SK-N-SH (cell line): ENCODE measurements at regions not wholly inside any gene's neighbourhood (a gene's known extent, or its start where the extent isn't known, plus 50 kb on each side); places are given as distances from the start of the nearest gene placed in this dataset.
"Not testable (repeated sequence)": the region's sequence is repeated elsewhere in the genome, so short reads cannot be mapped to it uniquely, and the experiment has no call there.

Experiments used
- CTCF ChIA-PET: fragments of 300-600, 350-600 bp; formaldehyde crosslinking; extraction: SDS; loops from one replicate; lab custom pipeline; 2021; lab: Yijun Ruan, JAX
- POLR2A ChIA-PET: fragments of 350-600 bp; sonication (Branson Sonifier 250); formaldehyde crosslinking; extraction: SDS; loops from one replicate; lab custom pipeline; 2020; ENCODE audit warnings: antibody characterized with exemption, inconsistent platforms; lab: Yijun Ruan, JAX
- DNase-seq: peaks from one replicate; pipeline ENCODE4 v3.0.0; 2012
- H2AFZ ChIP-seq: fragments of 200-600 bp; sonication (generic); 2 replicates; pipeline ENCODE4 v1.8.1; 2016; ENCODE audit warnings: antibody characterized with exemption, mild to moderate bottlenecking, low read depth
- H3F3A ChIP-seq: fragments of 200-600 bp; sonication (generic); replicated peaks from 2 replicates; pipeline ENCODE3; 2016; ENCODE audit warnings: antibody characterized with exemption, mild to moderate bottlenecking; ENCODE audit not compliant: insufficient read depth
- H3K27ac ChIP-seq, 2 experiments: fragments of 200-500 bp in 1 of 2; fragments of 200-600 bp in 1 of 2; sonication (Bioruptor generic) in 1 of 2; sonication (generic), shearing (Covaris generic) in 1 of 2; 2 replicates each; pipeline versions ENCODE4 v1.5.1 to v1.6.1; 2014 to 2016; ENCODE audit warnings: low read depth in 2 of 2, inconsistent platforms in 1 of 2, low read length in 1 of 2, mild to moderate bottlenecking in 1 of 2, mixed read lengths in 1 of 2
- H3K27me3 ChIP-seq: fragments of 200-600 bp; sonication (generic), shearing (Covaris generic); 2 replicates; pipeline ENCODE4 v1.6.1; 2016; ENCODE audit warnings: mixed run types; ENCODE audit not compliant: insufficient read depth
- H3K36me3 ChIP-seq, 2 experiments: fragments of 200-500 bp in 1 of 2; fragments of 200-600 bp in 1 of 2; sonication (Bioruptor generic) in 1 of 2; sonication (generic) in 1 of 2; replicated peaks in 1 of 2; 2 replicates each; pipeline versions ENCODE3 to v1.5.1; 2014 to 2016; ENCODE audit warnings: low read length in 1 of 2, mild to moderate bottlenecking in 1 of 2; ENCODE audit not compliant: insufficient read depth in 2 of 2, control insufficient read depth in 1 of 2
- H3K4me1 ChIP-seq, 2 experiments: fragments of 200-500 bp in 1 of 2; fragments of 200-600 bp in 1 of 2; sonication (Bioruptor generic) in 1 of 2; sonication (generic), shearing (Covaris generic) in 1 of 2; 2 replicates each; pipeline versions ENCODE4 v1.5.1 to v1.6.1; 2014 to 2016; ENCODE audit warnings: low read depth in 1 of 2, low read length in 1 of 2, mixed run types in 1 of 2; ENCODE audit not compliant: insufficient read depth in 2 of 2, control insufficient read depth in 1 of 2
- H3K4me2 ChIP-seq: fragments of 200-600 bp; sonication (generic), shearing (Covaris generic); 2 replicates; pipeline ENCODE4 v1.6.1; 2017; ENCODE audit warnings: mixed run types
- H3K4me3 ChIP-seq, 2 experiments: fragments of 200-500 bp in 1 of 2; fragments of 200-600 bp in 1 of 2; sonication (Bioruptor generic) in 1 of 2; sonication (generic), shearing (Covaris generic) in 1 of 2; 2 replicates each; pipeline versions ENCODE4 v1.5.1 to v1.8.1; 2014 to 2016; ENCODE audit warnings: low read depth in 2 of 2, inconsistent platforms in 1 of 2, low read length in 1 of 2, mild to moderate bottlenecking in 1 of 2, mixed read lengths in 1 of 2, moderate library complexity in 1 of 2
- H3K79me2 ChIP-seq: fragments of 200-600 bp; sonication (generic); 2 replicates; pipeline ENCODE4 v1.8.1; 2017; ENCODE audit warnings: mild to moderate bottlenecking; ENCODE audit not compliant: insufficient read depth
- H3K9ac ChIP-seq: fragments of 200-600 bp; sonication (generic); 2 replicates; pipeline ENCODE4 v1.6.1; 2017; ENCODE audit warnings: mixed run types
- H3K9me2 ChIP-seq: fragments of 200-600 bp; sonication (generic); 2 replicates; pipeline ENCODE4 v1.6.1; 2017; ENCODE audit warnings: mixed run types
- H3K9me3 ChIP-seq: fragments of 200-600 bp; sonication (generic); 2 replicates; pipeline ENCODE4 v1.6.1; 2017; ENCODE audit warnings: mixed run types, mild to moderate bottlenecking, moderate library complexity
- H4K20me1 ChIP-seq: fragments of 200-600 bp; sonication (generic); 2 replicates; pipeline ENCODE4 v1.6.1; 2017; ENCODE audit warnings: mild to moderate bottlenecking, mixed run types; ENCODE audit not compliant: insufficient read depth
- ELF1 ChIP-seq: IDR thresholded peaks from 2 replicates; pipeline ENCODE4 v1.4.0; 2012
- EP300 ChIP-seq, 2 experiments: IDR thresholded peaks; 2 replicates each; pipeline versions ENCODE4 v1.4.0 to v1.6.1; 2012; ENCODE audit warnings: borderline replicate concordance in 1 of 2, low read depth in 1 of 2, low read length in 1 of 2
- FOSL2 ChIP-seq: IDR thresholded peaks from 2 replicates; pipeline ENCODE4 v1.4.0; 2012; ENCODE audit warnings: low read depth, mild to moderate bottlenecking, moderate library complexity, borderline replicate concordance
- FOXM1 ChIP-seq: IDR thresholded peaks from 2 replicates; pipeline ENCODE4 v1.4.0; 2012; ENCODE audit warnings: low read depth, mild to moderate bottlenecking
- GABPA ChIP-seq: IDR thresholded peaks from 2 replicates; pipeline ENCODE4 v1.4.0; 2012; ENCODE audit warnings: low read depth, mild to moderate bottlenecking
- JUND ChIP-seq: IDR thresholded peaks from 2 replicates; pipeline ENCODE4 v1.4.0; 2012
- MEF2A ChIP-seq: IDR thresholded peaks from 2 replicates; pipeline ENCODE4 v1.4.0; 2012; ENCODE audit warnings: low read depth, borderline replicate concordance
- MXI1 ChIP-seq: IDR thresholded peaks from 2 replicates; pipeline ENCODE4 v1.6.1; 2012; ENCODE audit warnings: mild to moderate bottlenecking, low read depth, low read length, improper control_type of control experiment
- RCOR1 ChIP-seq: fragments of 150-350 bp; IDR thresholded peaks from 2 replicates; pipeline ENCODE4 v1.6.1; 2017; ENCODE audit warnings: antibody characterized with exemption, low read length
- TAF1 ChIP-seq: IDR thresholded peaks from 2 replicates; pipeline ENCODE4 v1.6.1; 2012; ENCODE audit warnings: low read depth, mild to moderate bottlenecking, low read length, moderate library complexity, borderline replicate concordance
- TCF12 ChIP-seq: IDR thresholded peaks from 2 replicates; pipeline ENCODE4 v1.4.0; 2012
- TEAD4 ChIP-seq: IDR thresholded peaks from 2 replicates; pipeline ENCODE4 v1.4.0; 2012; ENCODE audit warnings: mild to moderate bottlenecking, borderline replicate concordance; ENCODE audit not compliant: insufficient read depth
- YY1 ChIP-seq: IDR thresholded peaks from 2 replicates; pipeline ENCODE4 v1.4.0; 2012; ENCODE audit warnings: low read depth, mild to moderate bottlenecking
- WGBS: methylation state at CpG from one replicate; pipeline ENCODE4 v1.1.6; 2017; ENCODE audit warnings: low lambda C conversion rate; 5-methylcytosine and 5-hydroxymethylcytosine counted together
- TF ChIP-seq, protein P1 (sequence below): fragments of 200-600 bp; sonication (generic); IDR thresholded peaks from 2 replicates; pipeline ENCODE4 v1.6.1; 2017; ENCODE audit warnings: antibody characterized with exemption, mild to moderate bottlenecking, moderate library complexity
- TF ChIP-seq, protein P2 (sequence below): fragments of 150-350 bp; IDR thresholded peaks from 2 replicates; pipeline ENCODE4 v1.6.1; 2016; ENCODE audit warnings: mild to moderate bottlenecking, low read depth, low read length
- TF ChIP-seq, protein P3 (sequence below): IDR thresholded peaks from 2 replicates; pipeline ENCODE4 v1.4.0; 2012; ENCODE audit warnings: low read depth, borderline replicate concordance

DNA sequence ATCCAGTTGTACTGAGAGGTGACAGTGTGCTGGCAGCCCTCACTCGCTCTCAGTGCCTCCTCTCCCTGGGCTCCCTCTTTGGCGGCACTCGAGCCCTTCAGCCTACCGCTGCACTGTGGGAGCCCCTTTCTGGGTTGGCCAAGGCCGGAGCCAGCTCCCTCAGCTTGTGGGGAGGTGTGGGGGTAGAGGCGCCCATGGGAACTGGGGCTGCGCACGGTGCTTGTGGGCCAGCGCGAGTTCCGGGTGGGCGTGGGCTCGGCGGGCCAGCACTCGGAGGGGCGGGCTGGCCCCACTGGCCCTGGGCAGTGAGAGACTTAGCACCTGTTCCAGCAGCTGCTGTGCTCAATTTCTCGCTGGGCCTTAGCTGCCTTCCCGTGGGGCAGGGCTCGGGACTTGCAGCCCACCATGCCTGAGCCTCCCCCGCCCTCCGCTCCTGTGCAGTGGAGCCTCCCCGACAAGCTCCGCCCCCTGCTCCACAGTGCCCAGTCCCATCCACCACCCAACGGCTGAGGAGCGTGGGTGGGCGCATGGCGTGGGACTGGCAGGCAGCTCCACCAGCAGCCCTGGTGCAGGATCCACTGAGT is 342.2 kb upstream of the ZNF608 start:
- H3K9me3 ChIP-seq = no peaks in the 10 kb centered on the region
- no peak overlapping the region for H3K4me2 ChIP-seq
- no peaks in the 10 kb centered on the region for H3K9me2 ChIP-seq
- no peaks in the 10 kb centered on the region for H3K79me2 ChIP-seq
- H3K9ac ChIP-seq = no peak overlapping the region
- ChIA-PET CTCF (no interaction called here), POLR2A (no interaction called here)
- peaks cover 0 to 3% of the 10 kb centered on the region in 2 experiments; a peak in 1 of 4 replicates for H3K4me1 ChIP-seq
- no peak overlapping the region for H3K27ac ChIP-seq
- no peak overlapping the region for H2AFZ ChIP-seq
- no peak for DNase-seq
- TF ChIP-seq, protein P1, sequence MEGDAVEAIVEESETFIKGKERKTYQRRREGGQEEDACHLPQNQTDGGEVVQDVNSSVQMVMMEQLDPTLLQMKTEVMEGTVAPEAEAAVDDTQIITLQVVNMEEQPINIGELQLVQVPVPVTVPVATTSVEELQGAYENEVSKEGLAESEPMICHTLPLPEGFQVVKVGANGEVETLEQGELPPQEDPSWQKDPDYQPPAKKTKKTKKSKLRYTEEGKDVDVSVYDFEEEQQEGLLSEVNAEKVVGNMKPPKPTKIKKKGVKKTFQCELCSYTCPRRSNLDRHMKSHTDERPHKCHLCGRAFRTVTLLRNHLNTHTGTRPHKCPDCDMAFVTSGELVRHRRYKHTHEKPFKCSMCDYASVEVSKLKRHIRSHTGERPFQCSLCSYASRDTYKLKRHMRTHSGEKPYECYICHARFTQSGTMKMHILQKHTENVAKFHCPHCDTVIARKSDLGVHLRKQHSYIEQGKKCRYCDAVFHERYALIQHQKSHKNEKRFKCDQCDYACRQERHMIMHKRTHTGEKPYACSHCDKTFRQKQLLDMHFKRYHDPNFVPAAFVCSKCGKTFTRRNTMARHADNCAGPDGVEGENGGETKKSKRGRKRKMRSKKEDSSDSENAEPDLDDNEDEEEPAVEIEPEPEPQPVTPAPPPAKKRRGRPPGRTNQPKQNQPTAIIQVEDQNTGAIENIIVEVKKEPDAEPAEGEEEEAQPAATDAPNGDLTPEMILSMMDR = no peak
- TF ChIP-seq TAF1 (no peak), MEF2A (no peak), JUND (no peak), EP300 (IDR thresholded peaks at IDR 0.05; ENCODE audit: borderline replicate concordance in 1 of 2, low read depth in 1 of 2, low read length in 1 of 2) (no peak), TEAD4 (no peak), FOSL2 (no peak), MXI1 (no peak), GABPA (no peak), TCF12 (no peak), ELF1 (no peak), RCOR1 (no peak), FOXM1 (no peak), YY1 (no peak)
- TF ChIP-seq, protein P2, sequence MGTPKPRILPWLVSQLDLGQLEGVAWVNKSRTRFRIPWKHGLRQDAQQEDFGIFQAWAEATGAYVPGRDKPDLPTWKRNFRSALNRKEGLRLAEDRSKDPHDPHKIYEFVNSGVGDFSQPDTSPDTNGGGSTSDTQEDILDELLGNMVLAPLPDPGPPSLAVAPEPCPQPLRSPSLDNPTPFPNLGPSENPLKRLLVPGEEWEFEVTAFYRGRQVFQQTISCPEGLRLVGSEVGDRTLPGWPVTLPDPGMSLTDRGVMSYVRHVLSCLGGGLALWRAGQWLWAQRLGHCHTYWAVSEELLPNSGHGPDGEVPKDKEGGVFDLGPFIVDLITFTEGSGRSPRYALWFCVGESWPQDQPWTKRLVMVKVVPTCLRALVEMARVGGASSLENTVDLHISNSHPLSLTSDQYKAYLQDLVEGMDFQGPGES = no peak
- TF ChIP-seq, protein P3, sequence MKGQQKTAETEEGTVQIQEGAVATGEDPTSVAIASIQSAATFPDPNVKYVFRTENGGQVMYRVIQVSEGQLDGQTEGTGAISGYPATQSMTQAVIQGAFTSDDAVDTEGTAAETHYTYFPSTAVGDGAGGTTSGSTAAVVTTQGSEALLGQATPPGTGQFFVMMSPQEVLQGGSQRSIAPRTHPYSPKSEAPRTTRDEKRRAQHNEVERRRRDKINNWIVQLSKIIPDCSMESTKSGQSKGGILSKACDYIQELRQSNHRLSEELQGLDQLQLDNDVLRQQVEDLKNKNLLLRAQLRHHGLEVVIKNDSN = no peak
- no peaks in the 10 kb centered on the region for H3K36me3 ChIP-seq
- H3K4me3 ChIP-seq = no peak overlapping the region
- H3K27me3 ChIP-seq = no peaks in the 10 kb centered on the region
- no peaks in the 10 kb centered on the region for H4K20me1 ChIP-seq
- WGBS = 92% methylated on average over 23 of the region's 27 CpGs
- peaks cover 9% of the 10 kb centered on the region for H3F3A ChIP-seq

DNA sequence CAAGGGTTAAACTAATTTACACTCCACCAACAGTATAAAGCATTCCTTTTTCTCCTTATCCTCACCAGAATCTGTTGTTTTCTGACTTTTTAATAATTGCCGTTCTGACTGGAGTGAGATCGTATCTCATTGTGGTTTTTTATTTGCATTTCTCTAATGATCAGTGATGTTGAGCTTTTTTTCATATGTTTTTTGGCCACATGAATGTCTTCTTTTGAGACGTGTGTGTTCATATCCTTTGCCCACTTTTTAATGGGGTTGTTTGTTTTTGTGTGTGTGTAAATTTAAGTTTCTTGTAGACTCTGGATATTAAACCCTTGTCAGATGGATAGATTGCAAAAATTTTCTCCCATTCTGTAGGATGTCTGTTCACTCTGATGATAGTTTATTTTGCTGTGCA is 345.7 kb upstream of the ZNF608 start:
- H3F3A ChIP-seq, DNase-seq, H3K4me1 ChIP-seq, POLR2A ChIA-PET, H2AFZ ChIP-seq, CTCF ChIA-PET, H3K9me2 ChIP-seq, H3K27ac ChIP-seq, H3K4me3 ChIP-seq, H3K9ac ChIP-seq, H4K20me1 ChIP-seq, H3K36me3 ChIP-seq, H3K79me2 ChIP-seq, H3K4me2 ChIP-seq, H3K27me3 ChIP-seq, H3K9me3 ChIP-seq: not testable (repeated sequence)
- WGBS = 89% methylated on average over 3 of the region's 3 CpGs
